ENCODE measurements at regions not wholly inside any gene's neighbourhood (a gene's known extent, or its start where the extent isn't known, plus 50 kb on each side); places are given as distances from the start of the nearest gene placed in this dataset.
A peak's percentile ranks its signal among the peaks of the same experiment; 100 is the strongest.

DNA sequence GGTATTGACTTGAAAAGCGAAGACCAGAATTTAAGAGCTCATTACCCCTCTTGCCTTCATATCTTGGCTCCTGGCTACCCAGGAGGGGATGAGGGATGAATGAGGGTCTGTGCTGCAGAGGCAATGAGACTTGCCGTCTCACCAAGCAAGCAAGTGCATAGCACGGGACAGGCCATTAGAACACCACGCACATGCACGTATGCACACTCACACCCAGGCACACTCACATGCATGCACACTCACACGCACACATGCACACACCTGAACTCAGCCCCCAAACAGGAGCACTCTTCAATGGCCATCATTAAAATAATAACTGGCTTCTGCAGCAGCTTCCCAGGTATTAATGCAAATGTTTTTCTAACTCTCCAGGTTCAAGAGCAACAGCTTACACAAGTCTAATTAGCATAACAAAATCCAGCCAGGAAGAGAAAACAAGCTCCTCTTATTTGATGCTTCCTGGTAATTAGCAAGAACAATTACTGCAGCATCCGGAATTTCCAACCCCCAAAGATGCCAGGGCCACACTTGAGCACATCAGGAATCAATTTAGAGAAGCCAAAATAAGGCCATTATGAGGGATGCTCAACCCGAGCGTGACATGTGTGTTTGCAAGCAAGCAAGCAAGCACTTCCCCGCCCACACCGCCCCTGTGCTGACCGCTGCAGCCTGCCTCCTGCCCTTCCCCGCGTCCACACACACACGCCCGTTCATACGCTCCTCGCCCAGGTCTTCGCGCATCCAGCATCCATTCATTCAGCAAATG is 171.6 kb upstream of the TNRC6C start (continued):
- TF ChIP-seq PRDM15 (CRISPR knock-in tag; IDR thresholded peaks at IDR 0.05) (peak; percentile 70), ZNF232 (CRISPR knock-in tag; IDR thresholded peaks at IDR 0.05) (no peak)
- TF ChIP-seq, protein P1, sequence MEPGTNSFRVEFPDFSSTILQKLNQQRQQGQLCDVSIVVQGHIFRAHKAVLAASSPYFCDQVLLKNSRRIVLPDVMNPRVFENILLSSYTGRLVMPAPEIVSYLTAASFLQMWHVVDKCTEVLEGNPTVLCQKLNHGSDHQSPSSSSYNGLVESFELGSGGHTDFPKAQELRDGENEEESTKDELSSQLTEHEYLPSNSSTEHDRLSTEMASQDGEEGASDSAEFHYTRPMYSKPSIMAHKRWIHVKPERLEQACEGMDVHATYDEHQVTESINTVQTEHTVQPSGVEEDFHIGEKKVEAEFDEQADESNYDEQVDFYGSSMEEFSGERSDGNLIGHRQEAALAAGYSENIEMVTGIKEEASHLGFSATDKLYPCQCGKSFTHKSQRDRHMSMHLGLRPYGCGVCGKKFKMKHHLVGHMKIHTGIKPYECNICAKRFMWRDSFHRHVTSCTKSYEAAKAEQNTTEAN (CRISPR knock-in tag; IDR thresholded peaks at IDR 0.05), result peak; percentile 100

DNA sequence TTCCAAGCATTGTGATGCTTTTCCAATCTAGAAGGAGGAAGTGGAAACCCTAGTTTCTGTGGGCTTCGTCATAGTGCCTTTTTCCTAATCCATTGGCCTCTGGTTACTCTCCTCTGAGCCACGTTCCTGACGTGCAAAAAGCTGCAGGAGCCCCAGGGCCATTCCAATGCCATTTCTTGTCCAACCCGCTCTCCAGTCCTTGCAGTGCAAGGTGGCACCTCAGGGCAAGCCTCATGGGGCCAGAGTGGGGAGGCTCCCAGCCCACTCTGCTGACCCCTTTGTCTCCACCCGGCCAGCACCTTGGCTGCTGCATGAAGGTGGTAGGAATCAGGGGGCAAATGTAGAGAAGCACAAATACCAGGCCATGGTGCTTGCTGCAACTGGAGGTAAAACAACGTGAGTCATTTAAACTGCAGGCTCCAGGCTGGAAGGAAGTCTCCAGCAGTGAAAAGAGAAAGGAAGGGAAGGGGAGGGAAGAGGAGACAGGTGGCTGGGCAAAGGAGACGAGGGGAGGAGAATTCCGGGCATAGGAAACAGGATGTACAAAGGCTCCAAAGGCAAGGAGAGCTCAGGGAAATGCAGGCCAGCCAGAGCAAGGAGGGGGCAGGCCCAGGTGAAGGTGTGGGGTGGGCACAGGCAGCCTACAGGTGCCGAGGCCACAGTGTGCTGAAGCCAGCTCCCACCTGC is 168.2 kb upstream of the TNRC6C start:
- DNase-seq (ENCODE audit: low spot score), result peak; percentile 35
- Mint-ChIP-seq H3K9me3 (no peaks in the 10 kb centered on the region), H3K4me3 (peak overlapping the region; percentile 20), H3K4me1 (peaks cover 84% of the 10 kb centered on the region), H3K27me3 (ENCODE audit: low read depth) (peaks cover 86% of the 10 kb centered on the region), H3K27ac (peak overlapping the region; percentile 94), H3K36me3 (peaks cover 13% of the 10 kb centered on the region)
- ATAC-seq, result peak; percentile 68
- CTCF ChIA-PET, result interaction anchor here (0.9 to 2.1 kb wide), 2 partner anchors 25 to 396 kb away, joined by 4 to 8 read pairs; partner anchors contain the start of gene TK1
- POLR2A ChIA-PET, result no interaction called here
- TF ChIP-seq NFE2L1 (CRISPR knock-in tag; IDR thresholded peaks at IDR 0.05) (peak; percentile 89), FOXK1 (CRISPR knock-in tag; IDR thresholded peaks at IDR 0.05) (peak; percentile 42; the same call in 1 of the 2 replicates), FOXP1 (CRISPR knock-in tag; IDR thresholded peaks at IDR 0.05; ENCODE audit: borderline replicate concordance) (0 out of 2 replicates have a peak, but pooled peaks have one; percentile 18), ZBTB21 (CRISPR knock-in tag; IDR thresholded peaks at IDR 0.05; ENCODE audit: borderline replicate concordance) (peak; percentile 65), SP1 (CRISPR knock-in tag; conservative IDR thresholded peaks at IDR 0.05) (0 out of 2 replicates have a peak, but pooled peaks have one; percentile 27), FOXP4 (CRISPR knock-in tag; IDR thresholded peaks at IDR 0.05) (peak; percentile 68; the same call in 1 of the 2 replicates), ETV6 (CRISPR knock-in tag; IDR thresholded peaks at IDR 0.05) (peak; percentile 87), E2F1 (CRISPR knock-in tag; IDR thresholded peaks at IDR 0.05) (no peak), ZNF396 (CRISPR knock-in tag; IDR thresholded peaks at IDR 0.05; ENCODE audit: borderline replicate concordance) (no peak)
- TF ChIP-seq, protein P2, sequence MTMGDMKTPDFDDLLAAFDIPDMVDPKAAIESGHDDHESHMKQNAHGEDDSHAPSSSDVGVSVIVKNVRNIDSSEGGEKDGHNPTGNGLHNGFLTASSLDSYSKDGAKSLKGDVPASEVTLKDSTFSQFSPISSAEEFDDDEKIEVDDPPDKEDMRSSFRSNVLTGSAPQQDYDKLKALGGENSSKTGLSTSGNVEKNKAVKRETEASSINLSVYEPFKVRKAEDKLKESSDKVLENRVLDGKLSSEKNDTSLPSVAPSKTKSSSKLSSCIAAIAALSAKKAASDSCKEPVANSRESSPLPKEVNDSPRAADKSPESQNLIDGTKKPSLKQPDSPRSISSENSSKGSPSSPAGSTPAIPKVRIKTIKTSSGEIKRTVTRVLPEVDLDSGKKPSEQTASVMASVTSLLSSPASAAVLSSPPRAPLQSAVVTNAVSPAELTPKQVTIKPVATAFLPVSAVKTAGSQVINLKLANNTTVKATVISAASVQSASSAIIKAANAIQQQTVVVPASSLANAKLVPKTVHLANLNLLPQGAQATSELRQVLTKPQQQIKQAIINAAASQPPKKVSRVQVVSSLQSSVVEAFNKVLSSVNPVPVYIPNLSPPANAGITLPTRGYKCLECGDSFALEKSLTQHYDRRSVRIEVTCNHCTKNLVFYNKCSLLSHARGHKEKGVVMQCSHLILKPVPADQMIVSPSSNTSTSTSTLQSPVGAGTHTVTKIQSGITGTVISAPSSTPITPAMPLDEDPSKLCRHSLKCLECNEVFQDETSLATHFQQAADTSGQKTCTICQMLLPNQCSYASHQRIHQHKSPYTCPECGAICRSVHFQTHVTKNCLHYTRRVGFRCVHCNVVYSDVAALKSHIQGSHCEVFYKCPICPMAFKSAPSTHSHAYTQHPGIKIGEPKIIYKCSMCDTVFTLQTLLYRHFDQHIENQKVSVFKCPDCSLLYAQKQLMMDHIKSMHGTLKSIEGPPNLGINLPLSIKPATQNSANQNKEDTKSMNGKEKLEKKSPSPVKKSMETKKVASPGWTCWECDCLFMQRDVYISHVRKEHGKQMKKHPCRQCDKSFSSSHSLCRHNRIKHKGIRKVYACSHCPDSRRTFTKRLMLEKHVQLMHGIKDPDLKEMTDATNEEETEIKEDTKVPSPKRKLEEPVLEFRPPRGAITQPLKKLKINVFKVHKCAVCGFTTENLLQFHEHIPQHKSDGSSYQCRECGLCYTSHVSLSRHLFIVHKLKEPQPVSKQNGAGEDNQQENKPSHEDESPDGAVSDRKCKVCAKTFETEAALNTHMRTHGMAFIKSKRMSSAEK (CRISPR knock-in tag; IDR thresholded peaks at IDR 0.05; ENCODE audit: borderline replicate concordance), result no peak
- TF ChIP-seq, protein P3, sequence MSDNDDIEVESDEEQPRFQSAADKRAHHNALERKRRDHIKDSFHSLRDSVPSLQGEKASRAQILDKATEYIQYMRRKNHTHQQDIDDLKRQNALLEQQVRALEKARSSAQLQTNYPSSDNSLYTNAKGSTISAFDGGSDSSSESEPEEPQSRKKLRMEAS (CRISPR knock-in tag; IDR thresholded peaks at IDR 0.05), result peak; percentile 79
- TF ChIP-seq, protein P1 (CRISPR knock-in tag; IDR thresholded peaks at IDR 0.05), result 0 out of 2 replicates have a peak, but pooled peaks have one; percentile 59

Data from WTC11 (cell line).